Mesenchymal stem cell (in vitro differentiated cells and primary cell): ENCODE measurements at regions not wholly inside any gene's neighbourhood (a gene's known extent, or its start where the extent isn't known, plus 50 kb on each side); places are given as distances from the start of the nearest gene placed in this dataset.

Experiments used
- DNase-seq: peaks from one replicate; pipeline ENCODE4 v3.0.0-alpha.2; 2013
- H2AFZ ChIP-seq: one replicate; pipeline ENCODE4 v1.6.1; 2013; ENCODE audit warnings: low read depth, mild to moderate bottlenecking, control low read depth, inconsistent platforms, low read length, moderate library complexity
- H2AK5ac ChIP-seq: 2 replicates; pipeline ENCODE4 v1.6.1; 2013; ENCODE audit warnings: low read length, moderate library complexity, mild to moderate bottlenecking, inconsistent platforms; ENCODE audit not compliant: severe bottlenecking
- H2BK120ac ChIP-seq: one replicate; pipeline ENCODE4 v1.6.1; 2013; ENCODE audit warnings: low read depth, mild to moderate bottlenecking, inconsistent platforms, low read length, moderate library complexity
- H2BK12ac ChIP-seq, 2 experiments: one replicate each; pipeline ENCODE4 v1.6.1; 2013; ENCODE audit warnings: inconsistent platforms in 2 of 2, low read length in 2 of 2, mild to moderate bottlenecking in 2 of 2, moderate library complexity in 2 of 2, control low read depth in 1 of 2
- H2BK15ac ChIP-seq: one replicate; pipeline ENCODE4 v1.6.1; 2013; ENCODE audit warnings: mild to moderate bottlenecking, low read depth, inconsistent platforms; ENCODE audit not compliant: poor library complexity, severe bottlenecking
- H2BK5ac ChIP-seq: 2 replicates; pipeline ENCODE4 v1.6.1; 2013; ENCODE audit warnings: low read depth, mild to moderate bottlenecking, low read length, control low read depth, inconsistent platforms; ENCODE audit not compliant: poor library complexity, severe bottlenecking
- H3K14ac ChIP-seq, 2 experiments: one replicate each; pipeline ENCODE4 v1.6.1; 2013; ENCODE audit warnings: inconsistent platforms in 2 of 2, low read length in 2 of 2, control low read depth in 1 of 2, mild to moderate bottlenecking in 1 of 2, moderate library complexity in 1 of 2
- H3K18ac ChIP-seq, 2 experiments: one replicate each; pipeline ENCODE4 v1.6.1; 2013; ENCODE audit warnings: inconsistent platforms in 2 of 2, low read length in 2 of 2, control low read depth in 1 of 2, low read depth in 1 of 2, mild to moderate bottlenecking in 1 of 2
- H3K23ac ChIP-seq, 2 experiments: one replicate each; pipeline ENCODE4 v1.6.1; 2013; ENCODE audit warnings: inconsistent platforms in 2 of 2, low read length in 2 of 2, mild to moderate bottlenecking in 2 of 2, moderate library complexity in 2 of 2, control low read depth in 1 of 2
- H3K27ac ChIP-seq: 2 replicates; pipeline ENCODE4 v1.5.1; 2013; ENCODE audit warnings: mild to moderate bottlenecking, moderate library complexity, low read length, control low read depth, inconsistent platforms; ENCODE audit not compliant: poor library complexity, severe bottlenecking
- H3K27me3 ChIP-seq, 2 experiments: 2 replicates each; pipeline versions ENCODE4 v1.6.1 to v1.7.0; 2013; ENCODE audit warnings: low read length in 2 of 2, mild to moderate bottlenecking in 2 of 2, moderate library complexity in 2 of 2, control low read depth in 1 of 2, inconsistent platforms in 1 of 2; ENCODE audit not compliant: control insufficient read depth in 1 of 2, insufficient read depth in 1 of 2
- H3K36me3 ChIP-seq, 2 experiments: 2 replicates each; pipeline versions ENCODE4 v1.6.1 to v1.7.0; 2013; ENCODE audit warnings: low read length in 2 of 2, control low read depth in 1 of 2, inconsistent platforms in 1 of 2, low read depth in 1 of 2, mild to moderate bottlenecking in 1 of 2; ENCODE audit not compliant: insufficient read depth in 2 of 2, control insufficient read depth in 1 of 2
- H3K4ac ChIP-seq, 2 experiments: one replicate each; pipeline ENCODE4 v1.6.1; 2013; ENCODE audit warnings: inconsistent platforms in 2 of 2, low read length in 2 of 2, mild to moderate bottlenecking in 2 of 2, moderate library complexity in 2 of 2, control low read depth in 1 of 2, low read depth in 1 of 2
- H3K4me1 ChIP-seq: 2 replicates; pipeline ENCODE4 v1.6.1; 2013; ENCODE audit warnings: low read depth, low read length, control low read depth; ENCODE audit not compliant: control insufficient read depth, insufficient read depth
- H3K4me2 ChIP-seq: 2 replicates; pipeline ENCODE4 v1.6.1; 2013; ENCODE audit warnings: low read length, mild to moderate bottlenecking, inconsistent platforms; ENCODE audit not compliant: poor library complexity, severe bottlenecking
- H3K4me3 ChIP-seq, 2 experiments: 2 replicates each; pipeline versions ENCODE4 v1.5.1 to v1.7.0; 2013; ENCODE audit warnings: low read length in 2 of 2, mild to moderate bottlenecking in 2 of 2, control low read depth in 1 of 2, low read depth in 1 of 2; ENCODE audit not compliant: insufficient read depth in 1 of 2
- H3K79me1 ChIP-seq: replicated peaks from 2 replicates; pipeline ENCODE4 v1.6.1; 2013; ENCODE audit warnings: mild to moderate bottlenecking, control low read depth, low read length, inconsistent platforms; ENCODE audit not compliant: poor library complexity, severe bottlenecking
- H3K9ac ChIP-seq: 2 replicates; pipeline ENCODE4 v1.7.0; 2013; ENCODE audit warnings: mild to moderate bottlenecking, low read length, moderate library complexity
- H3K9me3 ChIP-seq: 2 replicates; pipeline ENCODE4 v1.7.0; 2013; ENCODE audit warnings: mild to moderate bottlenecking, low read length; ENCODE audit not compliant: control insufficient read depth
- H4K8ac ChIP-seq: one replicate; pipeline ENCODE4 v1.6.1; 2013; ENCODE audit warnings: inconsistent platforms, mild to moderate bottlenecking, low read length, moderate library complexity
- H4K91ac ChIP-seq: one replicate; pipeline ENCODE4 v1.6.1; 2013; ENCODE audit warnings: mild to moderate bottlenecking, low read length, inconsistent platforms
- WGBS: methylation state at CpG from one replicate; pipeline ENCODE4 v1.1.7; 2013; ENCODE audit warnings: mixed read lengths; 5-methylcytosine and 5-hydroxymethylcytosine counted together

DNA sequence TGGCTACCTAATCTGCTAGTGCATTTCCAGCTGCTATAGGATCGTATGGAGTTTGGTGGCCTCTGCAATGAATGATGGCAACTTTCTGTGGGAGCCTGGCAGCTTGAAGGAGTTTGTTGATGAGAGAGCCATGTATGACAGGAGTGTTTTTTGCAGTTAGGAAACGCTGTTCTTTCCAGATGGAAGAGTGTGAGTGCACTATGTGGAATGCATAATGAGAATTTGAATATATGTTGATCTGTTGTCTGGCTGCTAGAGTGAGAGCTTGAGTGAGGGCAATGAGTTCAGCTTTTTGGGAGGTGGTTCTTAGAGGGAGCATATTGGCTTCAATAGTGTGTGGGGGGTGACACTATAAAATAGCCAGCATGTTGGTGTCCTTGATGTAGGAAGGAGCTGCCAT, 51.0 kb upstream of the APOBEC4 start:
- 93% methylated on average over 2 of the region's 2 CpGs for WGBS
- Histone ChIP-seq H3K18ac (no peak overlapping the region), H3K27ac (no peak overlapping the region), H3K9me3 (no peaks in the 10 kb centered on the region), H3K27me3 (no peaks in the 10 kb centered on the region), H2BK120ac (no peak overlapping the region), H3K79me1 (peaks cover 6% of the 10 kb centered on the region), H4K8ac (no peak overlapping the region), H3K4me2 (no peak overlapping the region), H2BK12ac (no peak overlapping the region), H3K14ac (no peak overlapping the region), H2BK15ac (no peak overlapping the region), H3K23ac (no peak overlapping the region), H3K36me3 (peaks cover 3 to 7% of the 10 kb centered on the region in 2 experiments), H2AFZ (no peak overlapping the region), H3K4ac (no peak overlapping the region), H3K9ac (no peak overlapping the region), H2AK5ac (no peak overlapping the region), H3K4me3 (no peak overlapping the region), H4K91ac (no peak overlapping the region), H3K4me1 (no peaks in the 10 kb centered on the region), H2BK5ac (no peak overlapping the region)
- DNase-seq, result no peak
